OCI-LY3 (cell line): ENCODE measurements at regions not wholly inside any gene's neighbourhood (a gene's known extent, or its start where the extent isn't known, plus 50 kb on each side); places are given as distances from the start of the nearest gene placed in this dataset.

ENCODE experiments used
- EZH2phosphoT487 ChIP-seq: fragments of 200-600 bp; shearing (Covaris generic); IDR thresholded peaks from 2 replicates; pipeline ENCODE4 v1.6.1; 2018; ENCODE audit warnings: antibody characterized with exemption, mixed run types, low read depth
- TF ChIP-seq, protein P1 (sequence below): fragments of 200-600, 300-600 bp; sonication (generic); IDR thresholded peaks from 2 replicates; pipeline ENCODE4 v1.5.1; 2014; ENCODE audit warnings: antibody characterized with exemption, low read length, low read depth

DNA sequence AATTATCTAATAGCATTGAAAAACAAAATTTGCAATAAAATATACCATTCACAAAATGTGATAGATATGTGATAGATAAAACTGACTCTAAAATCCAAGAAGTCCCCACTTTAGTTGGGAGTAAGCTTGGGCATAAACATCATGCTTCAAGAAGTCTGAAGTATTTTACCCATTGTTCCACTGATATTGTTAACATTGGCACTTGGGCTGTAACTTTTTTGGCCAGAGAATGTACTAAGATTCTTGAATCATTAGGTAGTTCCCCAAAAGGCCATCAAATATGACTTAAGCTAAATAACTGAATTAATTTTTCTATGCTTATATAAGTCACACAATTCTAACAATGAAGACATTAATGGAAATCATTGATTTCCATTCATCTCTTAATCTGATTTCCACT is 413.6 kb downstream of the CDH2 start:
- TF ChIP-seq, protein P1, sequence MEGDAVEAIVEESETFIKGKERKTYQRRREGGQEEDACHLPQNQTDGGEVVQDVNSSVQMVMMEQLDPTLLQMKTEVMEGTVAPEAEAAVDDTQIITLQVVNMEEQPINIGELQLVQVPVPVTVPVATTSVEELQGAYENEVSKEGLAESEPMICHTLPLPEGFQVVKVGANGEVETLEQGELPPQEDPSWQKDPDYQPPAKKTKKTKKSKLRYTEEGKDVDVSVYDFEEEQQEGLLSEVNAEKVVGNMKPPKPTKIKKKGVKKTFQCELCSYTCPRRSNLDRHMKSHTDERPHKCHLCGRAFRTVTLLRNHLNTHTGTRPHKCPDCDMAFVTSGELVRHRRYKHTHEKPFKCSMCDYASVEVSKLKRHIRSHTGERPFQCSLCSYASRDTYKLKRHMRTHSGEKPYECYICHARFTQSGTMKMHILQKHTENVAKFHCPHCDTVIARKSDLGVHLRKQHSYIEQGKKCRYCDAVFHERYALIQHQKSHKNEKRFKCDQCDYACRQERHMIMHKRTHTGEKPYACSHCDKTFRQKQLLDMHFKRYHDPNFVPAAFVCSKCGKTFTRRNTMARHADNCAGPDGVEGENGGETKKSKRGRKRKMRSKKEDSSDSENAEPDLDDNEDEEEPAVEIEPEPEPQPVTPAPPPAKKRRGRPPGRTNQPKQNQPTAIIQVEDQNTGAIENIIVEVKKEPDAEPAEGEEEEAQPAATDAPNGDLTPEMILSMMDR, result no peak
- TF ChIP-seq EZH2phosphoT487, result no peak
